ENCODE measurements at regions not wholly inside any gene's neighbourhood (a gene's known extent, or its start where the extent isn't known, plus 50 kb on each side); places are given as distances from the start of the nearest gene placed in this dataset.
"Not testable (repeated sequence)": the region's sequence is repeated elsewhere in the genome, so short reads cannot be mapped to it uniquely, and the experiment has no call there.

GRCh38 chr16:13480801-13481200 lies 439.2 kb upstream of the ERCC4 start:
- no peak for DNase-seq (ENCODE audit: low spot score)
- Histone ChIP-seq H3K4me1 (ENCODE audit: insufficient read depth, low read length, poor library complexity, severe bottlenecking) (no peaks in the 10 kb centered on the region), H3K9me2 (ENCODE audit: insufficient read depth, low read length) (no peaks in the 10 kb centered on the region), H3K36me3 (ENCODE audit: insufficient read depth, low read length) (no peaks in the 10 kb centered on the region), H3K4me2 (ENCODE audit: low read length) (no peak overlapping the region), H2AFZ (ENCODE audit: low read length) (no peak overlapping the region), H3K9me3 (ENCODE audit: low read length) (no peaks in the 10 kb centered on the region), H4K20me1 (ENCODE audit: insufficient read depth, low read length) (no peaks in the 10 kb centered on the region), H3K79me2 (ENCODE audit: insufficient read depth, low read depth, low read length) (no peaks in the 10 kb centered on the region), H3K4me3 (ENCODE audit: low read depth, low read length, poor library complexity, severe bottlenecking) (no peak overlapping the region), H3K27ac (ENCODE audit: low read depth, low read length, poor library complexity, severe bottlenecking) (no peak overlapping the region)
- ChIA-PET POLR2A (interaction anchor here (1.7 kb wide), 1 partner anchor 18 kb away, joined by 3 read pairs; no protein-coding TSS in a partner anchor), CTCF (ENCODE audit: unreplicated experiment) (no interaction called here)
- intact Hi-C loops (cut with micrococcal nuclease; ENCODE audit: unreplicated experiment) = no loop called here
- TF ChIP-seq EZH2phosphoT487 (IDR thresholded peaks at IDR 0.05; ENCODE audit: borderline replicate concordance, low read depth, low read length) (no peak), CTCF (conservative IDR thresholded peaks at IDR 0.05; ENCODE audit: low read length) (no peak)
- no TSS peak for BruUV-seq (replicated peaks)

GRCh38 chr16:13483121-13483520 lies 436.8 kb upstream of the ERCC4 start:
- TF ChIP-seq CTCF (conservative IDR thresholded peaks at IDR 0.05; ENCODE audit: low read length) (no peak), EZH2phosphoT487 (IDR thresholded peaks at IDR 0.05; ENCODE audit: borderline replicate concordance, low read depth, low read length) (no peak)
- Histone ChIP-seq H3K4me3 (ENCODE audit: low read depth, low read length, poor library complexity, severe bottlenecking) (no peak overlapping the region), H3K4me2 (ENCODE audit: low read length) (no peak overlapping the region), H3K27ac (ENCODE audit: low read depth, low read length, poor library complexity, severe bottlenecking) (no peak overlapping the region), H4K20me1 (ENCODE audit: insufficient read depth, low read length) (no peaks in the 10 kb centered on the region), H3K9me2 (ENCODE audit: insufficient read depth, low read length) (no peaks in the 10 kb centered on the region), H3K9me3 (ENCODE audit: low read length) (no peaks in the 10 kb centered on the region), H3K36me3 (ENCODE audit: insufficient read depth, low read length) (no peaks in the 10 kb centered on the region), H3K79me2 (ENCODE audit: insufficient read depth, low read depth, low read length) (no peaks in the 10 kb centered on the region), H2AFZ (ENCODE audit: low read length) (no peak overlapping the region), H3K4me1 (ENCODE audit: insufficient read depth, low read length, poor library complexity, severe bottlenecking) (no peaks in the 10 kb centered on the region)
- BruUV-seq (replicated peaks) = no TSS peak
- intact Hi-C loops (cut with micrococcal nuclease; ENCODE audit: unreplicated experiment) = no loop called here
- POLR2A ChIA-PET = no interaction called here
- DNase-seq (ENCODE audit: low spot score) = no peak
- CTCF ChIA-PET (ENCODE audit: unreplicated experiment) = no interaction called here

- H2AFZ ChIP-seq (ENCODE audit: low read length); H3K4me2 ChIP-seq (ENCODE audit: low read length); H3K4me3 ChIP-seq (ENCODE audit: low read depth, low read length, poor library complexity, severe bottlenecking); BruUV-seq (replicated peaks); H3K79me2 ChIP-seq (ENCODE audit: insufficient read depth, low read depth, low read length); H4K20me1 ChIP-seq (ENCODE audit: insufficient read depth, low read length); H3K9me3 ChIP-seq (ENCODE audit: low read length); H3K36me3 ChIP-seq (ENCODE audit: insufficient read depth, low read length); H3K4me1 ChIP-seq (ENCODE audit: insufficient read depth, low read length, poor library complexity, severe bottlenecking); H3K9me2 ChIP-seq (ENCODE audit: insufficient read depth, low read length); CTCF ChIA-PET (ENCODE audit: unreplicated experiment); POLR2A ChIA-PET; H3K27ac ChIP-seq (ENCODE audit: low read depth, low read length, poor library complexity, severe bottlenecking); intact Hi-C loops (cut with micrococcal nuclease; ENCODE audit: unreplicated experiment); DNase-seq (ENCODE audit: low spot score): not testable (repeated sequence)
Measured at GRCh38 chr16:13489416-13489815, 430.5 kb upstream of the ERCC4 start.

All from OCI-LY7 (cell line).